ENCODE measurements at regions not wholly inside any gene's neighbourhood (a gene's known extent, or its start where the extent isn't known, plus 50 kb on each side); places are given as distances from the start of the nearest gene placed in this dataset.
"Not testable (repeated sequence)": the region's sequence is repeated elsewhere in the genome, so short reads cannot be mapped to it uniquely, and the experiment has no call there.

DNA sequence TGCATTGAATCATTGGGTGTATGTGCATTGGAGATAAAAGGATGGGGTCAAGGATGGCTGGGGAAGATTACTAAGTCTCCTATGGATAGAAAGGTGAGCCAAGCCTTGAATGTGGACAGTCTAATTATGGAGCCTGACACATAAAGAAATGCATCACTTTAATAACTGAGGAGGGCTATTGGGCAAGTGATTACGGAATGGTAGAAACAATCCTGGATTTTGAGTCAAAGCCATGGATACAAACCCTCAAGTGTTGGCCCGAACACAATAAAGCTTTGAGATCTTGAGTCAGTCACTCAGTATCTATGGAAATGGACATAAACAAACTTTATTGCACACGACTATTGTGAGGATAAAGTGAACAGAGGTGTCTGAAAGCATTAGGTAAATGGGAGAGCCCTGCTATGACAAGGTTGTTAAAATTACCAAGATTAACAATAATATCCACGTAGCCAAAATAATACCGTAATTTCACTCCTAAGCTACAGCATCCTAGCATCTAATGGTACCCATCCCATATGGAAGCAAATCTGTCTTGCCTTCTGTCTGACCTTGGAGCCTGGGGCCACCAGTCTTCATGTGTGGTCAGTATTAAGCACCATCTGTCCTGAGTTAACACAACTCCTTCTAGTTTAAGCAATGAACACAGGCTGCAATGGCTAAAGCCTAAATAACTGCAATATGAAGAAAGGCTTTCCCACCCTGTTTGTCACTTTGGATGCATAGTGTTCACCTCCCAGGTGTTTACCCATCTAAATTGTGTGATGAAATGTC is 136.9 kb upstream of the PRICKLE2 start:
- DNase-seq (ENCODE audit: low read depth in 1 of 2, low spot score in 1 of 2) = no peak
- no peaks in the 10 kb centered on the region for H3K4me1 ChIP-seq
- TF ChIP-seq HOXB13 (CRISPR knock-in tag; IDR thresholded peaks at IDR 0.05; ENCODE audit: low read depth) (no peak), EHF (CRISPR knock-in tag; IDR thresholded peaks at IDR 0.05) (no peak), SREBF2 (IDR thresholded peaks at IDR 0.05) (no peak), POLR2A (IDR thresholded peaks at IDR 0.05; ENCODE audit: low read length) (no peak), MYC (IDR thresholded peaks at IDR 0.05; ENCODE audit: borderline replicate concordance, low read length) (no peak), BCL3 (IDR thresholded peaks at IDR 0.05) (no peak), POLR2AphosphoS2 (conservative IDR thresholded peaks at IDR 0.05; ENCODE audit: low read length) (no peak), PHF8 (IDR thresholded peaks at IDR 0.05; ENCODE audit: borderline replicate concordance, low read depth) (no peak), MAFK (IDR thresholded peaks at IDR 0.05; ENCODE audit: partially characterized antibody) (no peak), JUNB (IDR thresholded peaks at IDR 0.05) (no peak), CHD4 (IDR thresholded peaks at IDR 0.05; ENCODE audit: borderline replicate concordance) (no peak), MAX (IDR thresholded peaks at IDR 0.05) (no peak), CBX8 (IDR thresholded peaks at IDR 0.05) (no peak)
- TF ChIP-seq, protein P1, sequence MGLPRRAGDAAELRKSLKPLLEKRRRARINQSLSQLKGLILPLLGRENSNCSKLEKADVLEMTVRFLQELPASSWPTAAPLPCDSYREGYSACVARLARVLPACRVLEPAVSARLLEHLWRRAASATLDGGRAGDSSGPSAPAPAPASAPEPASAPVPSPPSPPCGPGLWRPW (IDR thresholded peaks at IDR 0.05) = no peak
- TF ChIP-seq, protein P2, sequence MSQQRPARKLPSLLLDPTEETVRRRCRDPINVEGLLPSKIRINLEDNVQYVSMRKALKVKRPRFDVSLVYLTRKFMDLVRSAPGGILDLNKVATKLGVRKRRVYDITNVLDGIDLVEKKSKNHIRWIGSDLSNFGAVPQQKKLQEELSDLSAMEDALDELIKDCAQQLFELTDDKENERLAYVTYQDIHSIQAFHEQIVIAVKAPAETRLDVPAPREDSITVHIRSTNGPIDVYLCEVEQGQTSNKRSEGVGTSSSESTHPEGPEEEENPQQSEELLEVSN (IDR thresholded peaks at IDR 0.05; ENCODE audit: borderline replicate concordance, low read depth) = no peak
- ATAC-seq = no peak
- no peak overlapping the region for H3K4me3 ChIP-seq
- CTCF ChIA-PET = interaction anchor here (0.8 kb wide), 1 partner anchor 97 kb away, joined by 3 read pairs; no protein-coding TSS in a partner anchor
- 68% methylated on average over 5 of the region's 5 CpGs for WGBS (ENCODE audit: missing lambda C conversion rate)
- no peaks in the 10 kb centered on the region for H3K9me3 ChIP-seq
- H3K27ac ChIP-seq = no peak overlapping the region
- FAIRE-seq = no peak
- H3K4me2 ChIP-seq = no peak overlapping the region
- POLR2A ChIA-PET = no interaction called here

DNA sequence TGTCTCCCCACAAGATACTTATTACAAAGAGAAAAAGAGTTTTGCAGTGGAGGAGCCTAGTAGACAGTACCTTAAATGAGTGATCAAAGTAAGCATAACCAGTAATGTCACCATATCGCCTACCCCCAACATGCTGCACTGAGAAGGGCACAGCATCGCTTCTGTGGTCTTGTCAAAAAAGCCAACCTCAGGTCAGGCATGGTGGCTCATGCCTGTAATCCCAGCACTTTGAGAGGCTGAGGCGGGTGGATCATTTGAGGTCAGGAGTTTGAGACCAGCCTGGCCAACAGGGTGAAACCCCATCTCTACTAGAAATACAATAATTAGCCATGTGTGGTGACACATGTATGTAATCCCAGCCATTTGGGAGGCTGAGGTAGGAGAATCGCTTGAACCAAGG is 135.8 kb upstream of the PRICKLE2 start:
- DNase-seq (ENCODE audit: low read depth in 1 of 2, low spot score in 1 of 2); H3K9me3 ChIP-seq; H3K4me1 ChIP-seq; FAIRE-seq; H3K27ac ChIP-seq; POLR2A ChIA-PET; H3K4me2 ChIP-seq; CTCF ChIA-PET; ATAC-seq; H3K4me3 ChIP-seq: not testable (repeated sequence)
- 78% methylated on average over 3 of the region's 4 CpGs for WGBS (ENCODE audit: missing lambda C conversion rate)

GRCh38 chr3:64360280-64360679 is 135.0 kb upstream of the PRICKLE2 start:
- DNase-seq (ENCODE audit: low read depth in 1 of 2, low spot score in 1 of 2) = no peak
- 79% methylated on average over 6 of the region's 6 CpGs for WGBS (ENCODE audit: missing lambda C conversion rate)
- TF ChIP-seq BHLHE40 (IDR thresholded peaks at IDR 0.05; ENCODE audit: low read depth, low read length) = no peak
- TF ChIP-seq JUNB (IDR thresholded peaks at IDR 0.05) = no peak
- TF ChIP-seq CBX8 (IDR thresholded peaks at IDR 0.05) = no peak
- TF ChIP-seq FOXS1 (CRISPR knock-in tag; IDR thresholded peaks at IDR 0.05) = no peak
- no peak for TF ChIP-seq MAX (IDR thresholded peaks at IDR 0.05)
- no peak for TF ChIP-seq CEBPB (IDR thresholded peaks at IDR 0.05)
- no peak for TF ChIP-seq MYC (IDR thresholded peaks at IDR 0.05; ENCODE audit: borderline replicate concordance, low read length)
- TF ChIP-seq RFX5 (IDR thresholded peaks at IDR 0.05) = no peak
- no peak for TF ChIP-seq NPAS2 (CRISPR knock-in tag; IDR thresholded peaks at IDR 0.05; ENCODE audit: borderline replicate concordance)
- TF ChIP-seq ZFP36 (IDR thresholded peaks at IDR 0.05; ENCODE audit: borderline replicate concordance, partially characterized antibody) = no peak
- no peak for TF ChIP-seq RCOR1 (IDR thresholded peaks at IDR 0.05; ENCODE audit: low read depth, low read length)
- no peak for TF ChIP-seq CHD2 (IDR thresholded peaks at IDR 0.05; ENCODE audit: low read length, partially characterized antibody)
- no peak for TF ChIP-seq HOXB13 (CRISPR knock-in tag; IDR thresholded peaks at IDR 0.05; ENCODE audit: low read depth)
- Histone ChIP-seq H3K4me3 (no peak overlapping the region), H3K27ac (no peak overlapping the region), H3K4me1 (peaks cover 5% of the 10 kb centered on the region; the same call in 2 of the 3 replicates), H3K9me3 (no peaks in the 10 kb centered on the region), H3K4me2 (no peak overlapping the region)
- ChIA-PET POLR2A (no interaction called here), CTCF (no interaction called here)
- FAIRE-seq = no peak
- no peak for ATAC-seq
